ENCODE measurements at regions not wholly inside any gene's neighbourhood (a gene's known extent, or its start where the extent isn't known, plus 50 kb on each side); places are given as distances from the start of the nearest gene placed in this dataset.
"Not testable (repeated sequence)": the region's sequence is repeated elsewhere in the genome, so short reads cannot be mapped to it uniquely, and the experiment has no call there.

DNA sequence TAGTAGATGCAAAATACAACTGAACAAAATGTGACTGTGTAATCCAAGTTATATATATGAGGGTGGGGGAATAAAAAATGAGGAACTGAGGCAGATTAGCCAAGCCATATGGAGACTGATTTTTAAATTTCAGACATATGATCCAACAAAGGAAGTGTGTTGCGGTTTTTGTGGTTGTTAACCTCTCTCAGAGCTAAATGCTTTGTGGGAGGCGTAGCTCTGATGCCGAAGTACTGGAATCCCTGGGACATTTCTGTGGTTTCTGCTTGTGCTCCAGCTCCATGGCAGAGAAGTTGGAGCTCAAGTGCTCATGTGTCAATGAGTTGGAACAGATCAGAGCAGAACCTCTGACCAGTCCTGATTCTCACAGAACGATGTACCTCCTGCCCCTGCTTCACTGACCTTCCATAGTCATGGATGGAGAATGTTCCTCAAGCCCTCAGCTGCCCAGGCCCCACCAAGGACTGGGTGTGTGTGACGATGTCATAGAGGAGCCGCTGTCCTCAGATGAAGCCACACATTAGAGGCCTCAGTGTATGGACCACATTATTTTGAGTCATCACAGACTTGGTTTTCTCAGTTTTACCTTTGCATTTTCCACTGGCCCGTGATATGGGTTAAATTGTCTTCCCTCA, 107.6 kb downstream of the SOX1 start:
- Histone ChIP-seq H3K4me3 (no peak overlapping the region), H3K4me1 (ENCODE audit: control insufficient read depth in 5 of 5, insufficient read depth in 5 of 5, low read length in 5 of 5) (peaks cover 0 to 13% (median 3%) of the 10 kb centered on the region in 5 donors), H3K27me3 (ENCODE audit: control insufficient read depth in 3 of 3, insufficient read depth in 3 of 3, low read length in 2 of 3) (no peaks in the 10 kb centered on the region), H3K9ac (ENCODE audit: insufficient read depth in 1 of 2, low read length in 2 of 2) (no peak overlapping the region), H3K9me3 (ENCODE audit: control insufficient read depth in 4 of 4, insufficient read depth in 3 of 4, low read length in 3 of 4) (peaks cover 0 to 5% (median 1%) of the 10 kb centered on the region in 4 donors), H3K27ac (ENCODE audit: low read depth in 1 of 2, low read length in 1 of 2) (no peak overlapping the region), H3K36me3 (ENCODE audit: control insufficient read depth in 4 of 4, insufficient read depth in 4 of 4, low read length in 4 of 4) (no peaks in the 10 kb centered on the region)
- DNase-seq (no peak), ATAC-seq (ENCODE audit: insufficient read depth, low FRiP score) (no peak)
- 79 to 88% methylated on average over 7 of the region's 7 CpGs for WGBS, 2 donors
- TF ChIP-seq, protein P1, sequence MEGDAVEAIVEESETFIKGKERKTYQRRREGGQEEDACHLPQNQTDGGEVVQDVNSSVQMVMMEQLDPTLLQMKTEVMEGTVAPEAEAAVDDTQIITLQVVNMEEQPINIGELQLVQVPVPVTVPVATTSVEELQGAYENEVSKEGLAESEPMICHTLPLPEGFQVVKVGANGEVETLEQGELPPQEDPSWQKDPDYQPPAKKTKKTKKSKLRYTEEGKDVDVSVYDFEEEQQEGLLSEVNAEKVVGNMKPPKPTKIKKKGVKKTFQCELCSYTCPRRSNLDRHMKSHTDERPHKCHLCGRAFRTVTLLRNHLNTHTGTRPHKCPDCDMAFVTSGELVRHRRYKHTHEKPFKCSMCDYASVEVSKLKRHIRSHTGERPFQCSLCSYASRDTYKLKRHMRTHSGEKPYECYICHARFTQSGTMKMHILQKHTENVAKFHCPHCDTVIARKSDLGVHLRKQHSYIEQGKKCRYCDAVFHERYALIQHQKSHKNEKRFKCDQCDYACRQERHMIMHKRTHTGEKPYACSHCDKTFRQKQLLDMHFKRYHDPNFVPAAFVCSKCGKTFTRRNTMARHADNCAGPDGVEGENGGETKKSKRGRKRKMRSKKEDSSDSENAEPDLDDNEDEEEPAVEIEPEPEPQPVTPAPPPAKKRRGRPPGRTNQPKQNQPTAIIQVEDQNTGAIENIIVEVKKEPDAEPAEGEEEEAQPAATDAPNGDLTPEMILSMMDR (IDR thresholded peaks at IDR 0.05; ENCODE audit: control extremely low read depth, extremely low read depth) = no peak

DNA sequence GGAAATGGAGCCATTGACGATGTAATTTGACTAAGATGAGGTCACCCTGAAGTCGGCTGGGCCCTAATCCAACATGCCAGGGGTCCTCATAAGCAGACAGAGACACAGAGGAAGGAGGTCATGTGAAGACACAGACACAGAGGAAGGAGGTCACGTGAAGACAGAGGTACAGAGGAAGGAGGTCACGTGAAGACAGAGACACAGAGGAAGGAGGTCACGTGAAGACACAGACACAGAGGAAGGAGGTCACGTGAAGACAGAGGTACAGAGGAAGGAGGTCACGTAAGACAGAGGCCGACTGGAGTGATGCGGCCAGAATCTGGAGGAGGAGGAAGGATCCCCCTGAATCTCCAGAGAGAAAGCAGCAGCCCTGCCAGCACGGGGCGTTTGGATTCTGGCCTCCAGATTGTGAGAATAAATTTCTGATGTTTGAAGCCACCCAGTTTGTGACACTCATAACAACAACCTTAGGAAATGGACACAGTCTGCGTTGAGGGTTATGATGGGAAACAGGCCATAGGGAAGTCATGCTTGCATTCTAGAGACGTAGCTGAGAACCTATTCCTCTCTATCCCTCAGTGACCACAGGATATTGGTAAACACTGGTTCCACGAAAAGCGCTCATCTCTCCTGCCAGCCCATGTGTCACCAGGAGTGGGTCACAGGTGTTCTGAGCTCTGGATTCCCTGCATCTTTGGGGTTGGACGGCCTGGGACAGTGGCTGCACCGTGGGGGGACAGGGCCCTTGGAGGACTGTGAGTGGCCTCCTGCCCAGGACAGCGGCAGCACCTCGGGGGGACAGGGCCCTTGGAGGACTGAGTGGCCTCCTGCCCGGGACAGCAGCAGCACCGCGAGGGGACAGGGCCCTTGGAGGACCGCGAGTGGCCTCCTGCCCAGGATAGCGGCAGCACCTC, 108.5 kb downstream of the SOX1 start:
- H3K9me3 ChIP-seq (ENCODE audit: control insufficient read depth in 4 of 4, insufficient read depth in 3 of 4, low read length in 3 of 4) = peaks cover 0 to 5% (median 1%) of the 10 kb centered on the region in 4 donors
- WGBS, 2 donors = 87 to 90% methylated on average over 25 of the region's 25 CpGs
- DNase-seq (no peak), ATAC-seq (ENCODE audit: insufficient read depth, low FRiP score) (no peak)
- H3K4me1 ChIP-seq (ENCODE audit: control insufficient read depth in 5 of 5, insufficient read depth in 5 of 5, low read length in 5 of 5) = peaks cover 0 to 13% (median 3%) of the 10 kb centered on the region in 5 donors
- H3K27ac ChIP-seq (ENCODE audit: low read depth in 1 of 2, low read length in 1 of 2) = no peak overlapping the region
- no peak overlapping the region for H3K4me3 ChIP-seq
- no peaks in the 10 kb centered on the region for H3K36me3 ChIP-seq (ENCODE audit: control insufficient read depth in 4 of 4, insufficient read depth in 4 of 4, low read length in 4 of 4)
- H3K9ac ChIP-seq (ENCODE audit: insufficient read depth in 1 of 2, low read length in 2 of 2) = no peak overlapping the region
- TF ChIP-seq, protein P1 (IDR thresholded peaks at IDR 0.05; ENCODE audit: control extremely low read depth, extremely low read depth) = no peak
- H3K27me3 ChIP-seq (ENCODE audit: control insufficient read depth in 3 of 3, insufficient read depth in 3 of 3, low read length in 2 of 3) = no peaks in the 10 kb centered on the region

- 86 to 91% methylated on average over 34 of the region's 34 CpGs for WGBS, 2 donors
- not testable (repeated sequence) for H3K27me3 ChIP-seq (ENCODE audit: control insufficient read depth in 3 of 3, insufficient read depth in 3 of 3, low read length in 2 of 3); DNase-seq; H3K27ac ChIP-seq (ENCODE audit: low read depth in 1 of 2, low read length in 1 of 2); H3K4me3 ChIP-seq; H3K9ac ChIP-seq (ENCODE audit: insufficient read depth in 1 of 2, low read length in 2 of 2); ATAC-seq (ENCODE audit: insufficient read depth, low FRiP score); H3K36me3 ChIP-seq (ENCODE audit: control insufficient read depth in 4 of 4, insufficient read depth in 4 of 4, low read length in 4 of 4); H3K9me3 ChIP-seq (ENCODE audit: control insufficient read depth in 4 of 4, insufficient read depth in 3 of 4, low read length in 3 of 4)
- H3K4me1 ChIP-seq (ENCODE audit: control insufficient read depth in 5 of 5, insufficient read depth in 5 of 5, low read length in 5 of 5) = peaks cover 0 to 13% (median 3%) of the 10 kb centered on the region in 5 donors
Measured at GRCh38 chr13:112176141-112177119, 109.5 kb downstream of the SOX1 start.

Data from lung (tissue), 11 donors.